ENCODE measurements at regions not wholly inside any gene's neighbourhood (a gene's known extent, or its start where the extent isn't known, plus 50 kb on each side); places are given as distances from the start of the nearest gene placed in this dataset.
"Not testable (repeated sequence)": the region's sequence is repeated elsewhere in the genome, so short reads cannot be mapped to it uniquely, and the experiment has no call there.

DNA sequence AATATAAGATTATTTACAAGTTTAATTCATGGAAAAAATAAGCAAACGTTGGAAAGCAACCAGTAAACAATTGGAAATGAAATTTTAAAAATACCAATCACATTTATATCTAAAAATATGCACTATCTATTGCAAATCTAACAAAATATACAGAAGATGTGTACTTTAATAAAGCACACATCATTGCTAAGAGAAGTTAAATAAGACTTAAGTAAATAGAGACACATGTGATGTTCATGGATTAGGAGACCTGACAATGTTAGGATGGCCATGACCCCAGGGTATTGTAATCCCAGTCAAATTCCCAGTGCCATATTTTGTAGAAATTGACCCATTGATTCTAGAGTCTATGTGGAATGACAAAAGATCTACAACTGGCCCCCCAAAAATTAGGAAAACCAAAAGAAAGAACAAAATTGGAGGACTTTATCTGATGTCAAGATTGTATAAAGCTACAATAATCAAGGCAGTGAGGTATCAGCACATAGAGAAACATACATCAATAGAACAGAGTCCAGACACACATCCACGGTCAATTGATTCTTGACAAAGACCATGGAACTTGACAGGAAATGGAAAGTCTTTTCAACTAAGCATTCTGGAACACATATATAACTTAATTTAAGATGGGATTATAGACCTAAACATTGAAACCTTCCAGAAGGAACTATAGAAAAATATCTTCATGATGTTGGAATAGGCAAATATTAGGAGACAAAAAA lies 90.8 kb upstream of the USP29 start:
- TF ChIP-seq, protein P1, sequence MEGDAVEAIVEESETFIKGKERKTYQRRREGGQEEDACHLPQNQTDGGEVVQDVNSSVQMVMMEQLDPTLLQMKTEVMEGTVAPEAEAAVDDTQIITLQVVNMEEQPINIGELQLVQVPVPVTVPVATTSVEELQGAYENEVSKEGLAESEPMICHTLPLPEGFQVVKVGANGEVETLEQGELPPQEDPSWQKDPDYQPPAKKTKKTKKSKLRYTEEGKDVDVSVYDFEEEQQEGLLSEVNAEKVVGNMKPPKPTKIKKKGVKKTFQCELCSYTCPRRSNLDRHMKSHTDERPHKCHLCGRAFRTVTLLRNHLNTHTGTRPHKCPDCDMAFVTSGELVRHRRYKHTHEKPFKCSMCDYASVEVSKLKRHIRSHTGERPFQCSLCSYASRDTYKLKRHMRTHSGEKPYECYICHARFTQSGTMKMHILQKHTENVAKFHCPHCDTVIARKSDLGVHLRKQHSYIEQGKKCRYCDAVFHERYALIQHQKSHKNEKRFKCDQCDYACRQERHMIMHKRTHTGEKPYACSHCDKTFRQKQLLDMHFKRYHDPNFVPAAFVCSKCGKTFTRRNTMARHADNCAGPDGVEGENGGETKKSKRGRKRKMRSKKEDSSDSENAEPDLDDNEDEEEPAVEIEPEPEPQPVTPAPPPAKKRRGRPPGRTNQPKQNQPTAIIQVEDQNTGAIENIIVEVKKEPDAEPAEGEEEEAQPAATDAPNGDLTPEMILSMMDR (IDR thresholded peaks at IDR 0.05; ENCODE audit: borderline replicate concordance, control extremely low read depth, extremely low read depth, insufficient read depth, missing control alignments): no peak
- no peak for DNase-seq (ENCODE audit: low spot score)
- in situ Hi-C loops (cut with MboI; ENCODE audit: low sequenced_read_pairs, unreplicated experiment): no loop called here

DNA sequence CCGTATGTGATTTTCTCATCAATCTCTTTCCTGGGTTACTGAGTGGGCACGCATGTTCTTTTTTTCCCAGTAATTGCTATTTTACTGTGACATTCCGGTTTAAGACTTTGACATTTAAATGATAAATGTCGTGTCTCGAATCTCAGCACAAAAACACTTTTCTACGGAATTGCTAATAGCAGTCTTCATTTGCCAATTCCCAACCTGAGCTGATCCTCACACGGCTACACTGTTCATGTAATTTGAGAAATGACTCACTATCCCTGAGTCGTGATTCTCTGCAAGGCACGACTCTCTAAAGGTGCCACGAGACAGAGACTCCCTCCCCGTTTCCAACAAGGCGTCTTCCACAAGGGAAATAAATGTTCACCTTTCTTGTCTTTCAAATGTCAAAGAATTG lies 88.7 kb upstream of the USP29 start:
- in situ Hi-C loops (cut with MboI; ENCODE audit: low sequenced_read_pairs, unreplicated experiment): no loop called here
- TF ChIP-seq, protein P1 (IDR thresholded peaks at IDR 0.05; ENCODE audit: borderline replicate concordance, control extremely low read depth, extremely low read depth, insufficient read depth, missing control alignments): no peak
- DNase-seq (ENCODE audit: low spot score): no peak

DNA sequence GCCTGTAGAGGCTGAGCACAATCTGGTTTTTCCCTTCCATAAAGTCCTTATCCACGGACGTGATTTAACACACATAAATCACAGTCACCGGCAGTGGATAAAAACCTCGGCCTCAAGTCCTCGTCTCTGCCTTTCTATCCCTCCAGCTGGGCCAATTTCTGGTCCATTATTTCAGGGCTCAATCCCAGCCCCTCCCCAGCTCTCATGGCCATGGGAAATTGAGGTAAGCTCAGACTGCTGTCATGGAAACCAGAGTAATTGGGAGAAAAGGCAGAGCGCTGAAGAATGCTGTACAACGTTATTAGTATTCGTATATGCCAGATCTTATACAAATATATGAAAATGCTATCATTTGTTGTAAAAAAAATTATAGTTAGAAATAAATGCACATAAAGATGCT lies 86.2 kb upstream of the USP29 start:
- no peak for DNase-seq (ENCODE audit: low spot score)
- TF ChIP-seq, protein P1 (IDR thresholded peaks at IDR 0.05; ENCODE audit: borderline replicate concordance, control extremely low read depth, extremely low read depth, insufficient read depth, missing control alignments): no peak
- in situ Hi-C loops (cut with MboI; ENCODE audit: low sequenced_read_pairs, unreplicated experiment): no loop called here

DNA sequence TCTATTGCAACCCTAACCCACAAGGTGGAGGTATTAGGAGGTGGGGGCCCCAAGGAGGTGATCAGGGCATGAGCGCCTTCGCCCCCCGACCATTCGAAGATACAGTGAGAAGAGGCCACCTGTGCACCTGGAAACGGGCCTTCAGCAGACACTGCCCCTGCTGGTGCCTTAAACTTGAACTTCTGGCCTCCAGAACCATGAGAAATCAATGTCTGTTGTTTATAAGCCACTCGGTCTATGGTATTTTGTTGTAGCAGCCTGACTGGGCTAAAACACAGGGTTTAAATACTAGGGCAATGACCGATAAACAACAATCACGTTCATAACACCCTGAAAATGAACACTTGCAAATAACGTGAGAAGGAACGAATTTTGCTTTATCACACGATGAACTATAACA lies 85.2 kb upstream of the USP29 start:
- TF ChIP-seq, protein P1 (IDR thresholded peaks at IDR 0.05; ENCODE audit: borderline replicate concordance, control extremely low read depth, extremely low read depth, insufficient read depth, missing control alignments): no peak
- in situ Hi-C loops (cut with MboI; ENCODE audit: low sequenced_read_pairs, unreplicated experiment): no loop called here
- DNase-seq (ENCODE audit: low spot score): no peak

DNA sequence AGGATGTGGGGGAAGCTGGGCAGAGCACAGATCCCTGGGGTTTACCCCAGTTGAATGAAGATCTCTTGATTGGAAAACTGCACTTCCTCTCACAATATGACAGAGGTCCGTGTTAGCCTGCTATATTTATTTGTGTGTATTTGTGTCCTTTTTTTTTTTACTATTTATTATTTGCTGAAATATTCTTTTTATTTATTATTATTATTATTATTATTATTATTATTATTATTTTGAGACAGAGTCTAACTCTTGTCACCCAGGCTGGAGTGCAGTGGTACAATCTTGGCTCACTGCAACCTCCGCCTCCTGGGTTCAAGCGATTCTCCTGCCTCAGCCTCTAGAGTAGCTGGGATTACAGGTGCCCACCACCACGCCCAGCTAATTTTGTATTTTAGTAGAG lies 84.0 kb upstream of the USP29 start:
- in situ Hi-C loops (cut with MboI; ENCODE audit: low sequenced_read_pairs, unreplicated experiment); DNase-seq (ENCODE audit: low spot score): not testable (repeated sequence)

DNA sequence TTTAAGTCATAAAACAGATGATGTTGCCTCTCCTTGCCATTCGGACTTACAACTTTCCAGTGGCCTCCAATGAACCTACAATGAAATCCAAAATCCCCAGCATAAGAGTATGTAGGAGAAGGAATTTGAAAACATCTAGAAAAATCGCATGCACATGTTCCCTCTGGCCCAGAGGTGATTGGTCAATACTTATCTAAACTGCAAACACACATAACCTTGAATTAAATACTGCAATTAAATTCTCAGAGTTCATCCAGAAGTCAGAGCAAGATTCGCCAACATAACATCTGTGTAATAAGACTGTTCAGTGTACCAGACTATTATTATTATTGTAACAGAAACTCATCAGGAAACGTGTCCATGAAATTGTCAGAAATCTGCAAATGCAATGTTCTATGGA lies 82.2 kb upstream of the USP29 start:
- TF ChIP-seq, protein P1 (IDR thresholded peaks at IDR 0.05; ENCODE audit: borderline replicate concordance, control extremely low read depth, extremely low read depth, insufficient read depth, missing control alignments): no peak
- in situ Hi-C loops (cut with MboI; ENCODE audit: low sequenced_read_pairs, unreplicated experiment): no loop called here

DNA sequence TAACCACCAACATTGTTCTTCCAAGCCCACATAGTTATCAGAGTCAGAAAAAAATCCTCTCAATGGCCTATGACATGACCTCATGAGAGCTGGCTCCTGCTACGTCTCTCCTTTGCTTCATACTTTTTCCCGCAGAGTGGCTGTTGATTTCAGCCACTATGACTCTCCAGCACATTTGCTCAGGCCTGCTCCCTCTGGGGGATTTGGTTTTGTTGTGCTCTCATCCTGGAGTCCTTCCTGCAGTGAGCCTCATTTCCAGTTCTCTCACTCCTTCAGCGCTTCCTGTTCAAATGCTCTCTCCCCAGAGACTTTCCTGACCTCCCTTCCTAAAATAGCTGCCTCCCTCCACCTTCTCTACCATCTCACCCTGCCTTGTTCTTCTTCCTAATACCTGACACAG lies 72.0 kb upstream of the USP29 start:
- TF ChIP-seq, protein P1 (IDR thresholded peaks at IDR 0.05; ENCODE audit: borderline replicate concordance, control extremely low read depth, extremely low read depth, insufficient read depth, missing control alignments): no peak
- DNase-seq (ENCODE audit: low spot score): no peak
- in situ Hi-C loops (cut with MboI; ENCODE audit: low sequenced_read_pairs, unreplicated experiment): no loop called here

More for the DNA sequence above, 82.2 kb upstream of the USP29 start:
- DNase-seq (ENCODE audit: low spot score): no peak

Measured in GM13976 (cell line).